SK-N-SH treated with all-trans-retinoic acid at 6 μM for 48 hours (cell line): ENCODE measurements at regions not wholly inside any gene's neighbourhood (a gene's known extent, or its start where the extent isn't known, plus 50 kb on each side); places are given as distances from the start of the nearest gene placed in this dataset.

Source experiments
- ATAC-seq: fragments of 200-7000 bp; cut with Tn5 transposase; 3 replicates; pipeline ENCODE4 v1.9.1; 2020; ENCODE audit warnings: mild to moderate bottlenecking, moderate library complexity
- ARNTL ChIP-seq: fragments of 450-650 bp; formaldehyde crosslinking; IDR thresholded peaks from 2 replicates; pipeline ENCODE4 v1.5.0; 2020; ENCODE audit warnings: low read depth, mild to moderate bottlenecking, moderate library complexity, borderline replicate concordance
- CREB5 ChIP-seq: fragments of 250-450 bp; sonication (Bioruptor Pico); IDR thresholded peaks from 2 replicates; pipeline ENCODE4 v1.5.1; 2020; ENCODE audit warnings: low read depth, mild to moderate bottlenecking, moderate library complexity
- CSDC2 ChIP-seq: fragments of 250-450 bp; sonication (Bioruptor Pico); IDR thresholded peaks from 2 replicates; pipeline ENCODE4 v1.5.0; 2020; ENCODE audit warnings: mild to moderate bottlenecking, moderate library complexity
- CSRNP3 ChIP-seq: fragments of 250-450 bp; sonication (Bioruptor Pico); IDR thresholded peaks from 2 replicates; pipeline ENCODE4 v1.5.1; 2021; ENCODE audit warnings: mild to moderate bottlenecking, moderate library complexity
- ESRRG ChIP-seq: fragments of 250-450 bp; sonication (Bioruptor Pico); IDR thresholded peaks from 2 replicates; pipeline ENCODE4 v1.6.1; 2021; ENCODE audit warnings: mild to moderate bottlenecking
- GLIS3 ChIP-seq: fragments of 250-450 bp; sonication (Bioruptor Pico); IDR thresholded peaks from 2 replicates; pipeline ENCODE4 v1.5.0; 2020; ENCODE audit warnings: mild to moderate bottlenecking, moderate library complexity
- ISL1 ChIP-seq: fragments of 250-450 bp; sonication (Bioruptor Pico); IDR thresholded peaks from 2 replicates; pipeline ENCODE4 v2.1.2; 2022; ENCODE audit warnings: mild to moderate bottlenecking, moderate library complexity
- OSR1 ChIP-seq: fragments of 250-450 bp; sonication (Bioruptor Pico); IDR thresholded peaks from 2 replicates; pipeline ENCODE4 v1.8.0; 2022; ENCODE audit warnings: moderate library complexity, mild to moderate bottlenecking, inconsistent platforms
- POU6F1 ChIP-seq: fragments of 250-450 bp; sonication (Bioruptor Pico); IDR thresholded peaks from 2 replicates; pipeline ENCODE4 v1.8.0; 2021; ENCODE audit warnings: low read depth, mild to moderate bottlenecking, moderate library complexity, borderline replicate concordance
- PPARA ChIP-seq: fragments of 250-450 bp; sonication (Bioruptor Pico); IDR thresholded peaks from 2 replicates; pipeline ENCODE4 v1.5.0; 2020; ENCODE audit warnings: mild to moderate bottlenecking, borderline replicate concordance
- RARB ChIP-seq: fragments of 250-450 bp; sonication (Bioruptor Pico); IDR thresholded peaks from 2 replicates; pipeline ENCODE4 v1.8.0; 2021; ENCODE audit warnings: mild to moderate bottlenecking, moderate library complexity
- SNAI2 ChIP-seq: fragments of 250-450 bp; sonication (Bioruptor Pico); IDR thresholded peaks from 2 replicates; pipeline ENCODE4 v1.5.0; 2020; ENCODE audit warnings: mild to moderate bottlenecking, moderate library complexity
- TCF4 ChIP-seq: fragments of 250-450 bp; sonication (Bioruptor Pico); IDR thresholded peaks from 2 replicates; pipeline ENCODE4 v1.8.0; 2021; ENCODE audit warnings: mild to moderate bottlenecking, moderate library complexity, borderline replicate concordance
- TOX ChIP-seq: fragments of 250-450 bp; sonication (Bioruptor Pico); IDR thresholded peaks from 2 replicates; pipeline ENCODE4 v1.8.0; 2021; ENCODE audit warnings: mild to moderate bottlenecking, moderate library complexity, borderline replicate concordance
- TSHZ2 ChIP-seq: fragments of 250-450 bp; sonication (Bioruptor Pico); IDR thresholded peaks from 2 replicates; pipeline ENCODE4 v1.5.0; 2020; ENCODE audit warnings: mild to moderate bottlenecking, moderate library complexity
- ZC3H10 ChIP-seq: fragments of 250-450 bp; sonication (Bioruptor Pico); IDR thresholded peaks from 2 replicates; pipeline ENCODE4 v1.5.1; 2021; ENCODE audit warnings: mild to moderate bottlenecking, moderate library complexity
- ZFP3 ChIP-seq: fragments of 250-450 bp; sonication (Bioruptor Pico); IDR thresholded peaks from 2 replicates; pipeline ENCODE4 v1.5.0; 2020; ENCODE audit warnings: mild to moderate bottlenecking, moderate library complexity
- ZFP30 ChIP-seq: fragments of 450-650 bp; formaldehyde crosslinking; IDR thresholded peaks from 2 replicates; pipeline ENCODE4 v1.5.0; 2022; ENCODE audit warnings: mild to moderate bottlenecking, moderate library complexity
- ZNF565 ChIP-seq: fragments of 450-650 bp; formaldehyde crosslinking; conservative IDR thresholded peaks from 2 replicates; pipeline ENCODE4 v1.5.0; 2020; ENCODE audit warnings: low read depth, mild to moderate bottlenecking, moderate library complexity
- ZNF8 ChIP-seq: fragments of 450-650 bp; formaldehyde crosslinking; IDR thresholded peaks from 2 replicates; pipeline ENCODE4 v1.5.0; 2020; ENCODE audit warnings: mild to moderate bottlenecking, moderate library complexity
- TF ChIP-seq, protein P1 (sequence below): fragments of 250-450 bp; sonication (Bioruptor Pico); IDR thresholded peaks from 2 replicates; pipeline ENCODE4 v1.8.0; 2020; ENCODE audit warnings: mild to moderate bottlenecking, moderate library complexity, borderline replicate concordance

DNA sequence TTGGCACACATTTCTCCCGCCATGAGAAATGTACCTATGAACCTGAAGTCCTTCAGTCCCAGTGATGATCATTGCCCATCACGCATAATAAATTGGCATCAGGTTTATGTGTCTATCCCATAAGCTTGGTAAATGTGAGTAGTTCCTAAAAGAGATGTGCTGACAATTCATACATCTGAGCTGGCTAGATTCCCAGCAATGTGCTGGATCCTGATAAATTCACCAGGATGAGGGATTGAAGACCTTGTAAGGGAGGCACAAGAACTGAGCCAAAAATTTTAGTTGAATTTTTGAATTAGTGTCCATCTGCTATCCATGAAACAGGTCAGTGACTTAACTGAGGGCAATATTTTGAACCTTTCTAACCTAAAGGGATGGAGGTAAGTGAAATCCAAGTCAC lies 267.9 kb upstream of the CITED2 start (continued):
- TF ChIP-seq POU6F1 (CRISPR knock-in tag) (no peak), ZNF8 (no peak), CSDC2 (CRISPR knock-in tag) (no peak), TSHZ2 (no peak)
- TF ChIP-seq, all 23 proteins: peak for 0

DNA sequence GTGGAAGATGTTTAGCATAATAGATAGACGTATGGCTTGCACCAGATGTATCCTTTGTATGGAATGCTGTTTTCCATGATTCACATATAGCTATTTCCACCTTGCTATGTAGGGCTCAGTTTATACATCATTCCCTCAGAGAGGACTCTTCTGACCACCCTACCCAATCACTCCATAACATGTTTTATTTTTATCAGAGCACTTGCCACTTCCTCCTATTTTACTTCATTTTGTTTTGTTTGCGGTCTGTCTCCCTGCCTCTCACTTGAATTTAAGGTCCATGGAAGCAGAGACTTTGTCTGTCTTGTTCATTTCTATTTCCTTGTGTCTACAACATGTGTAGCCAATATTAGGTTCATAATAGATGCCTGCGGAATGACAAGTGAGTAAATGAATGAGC lies 266.9 kb upstream of the CITED2 start:
- no peak for ATAC-seq
- TF ChIP-seq POU6F1 (CRISPR knock-in tag) (no peak), ESRRG (CRISPR knock-in tag) (no peak)
- TF ChIP-seq, all 23 proteins: peak for 0

DNA sequence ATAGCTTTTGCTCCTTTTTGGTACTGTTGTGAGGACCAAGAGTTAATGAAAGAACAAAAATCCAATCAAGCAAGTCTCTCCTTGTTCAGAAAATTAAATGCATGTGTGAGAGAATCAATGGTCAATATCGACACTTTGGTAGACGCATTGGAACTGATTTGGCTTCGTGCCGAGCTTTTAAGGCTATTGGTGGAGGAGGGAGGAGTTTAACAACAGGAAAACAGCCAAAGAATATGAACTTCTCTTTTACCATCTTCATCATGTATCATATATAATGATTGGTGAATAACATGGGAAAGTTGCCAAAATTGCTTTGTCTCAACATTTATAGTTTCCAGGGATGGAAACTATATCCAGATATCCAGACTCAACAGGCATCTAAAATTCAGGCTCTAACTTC lies 266.5 kb upstream of the CITED2 start:
- no peak for ATAC-seq

More for the DNA sequence above, 266.5 kb upstream of the CITED2 start:
- TF ChIP-seq ESRRG (CRISPR knock-in tag): no peak
- TF ChIP-seq ZNF8: no peak
- no peak for TF ChIP-seq ZFP3 (CRISPR knock-in tag)
- no peak for TF ChIP-seq TOX
- no peak for TF ChIP-seq ARNTL (CRISPR knock-in tag)
- no peak for TF ChIP-seq PPARA
- no peak for TF ChIP-seq CSRNP3 (CRISPR knock-in tag)
- no peak for TF ChIP-seq TCF4 (CRISPR knock-in tag)
- no peak for TF ChIP-seq POU6F1 (CRISPR knock-in tag)
- no peak for TF ChIP-seq ISL1 (CRISPR knock-in tag)
- TF ChIP-seq TSHZ2: no peak
- TF ChIP-seq, protein P1, sequence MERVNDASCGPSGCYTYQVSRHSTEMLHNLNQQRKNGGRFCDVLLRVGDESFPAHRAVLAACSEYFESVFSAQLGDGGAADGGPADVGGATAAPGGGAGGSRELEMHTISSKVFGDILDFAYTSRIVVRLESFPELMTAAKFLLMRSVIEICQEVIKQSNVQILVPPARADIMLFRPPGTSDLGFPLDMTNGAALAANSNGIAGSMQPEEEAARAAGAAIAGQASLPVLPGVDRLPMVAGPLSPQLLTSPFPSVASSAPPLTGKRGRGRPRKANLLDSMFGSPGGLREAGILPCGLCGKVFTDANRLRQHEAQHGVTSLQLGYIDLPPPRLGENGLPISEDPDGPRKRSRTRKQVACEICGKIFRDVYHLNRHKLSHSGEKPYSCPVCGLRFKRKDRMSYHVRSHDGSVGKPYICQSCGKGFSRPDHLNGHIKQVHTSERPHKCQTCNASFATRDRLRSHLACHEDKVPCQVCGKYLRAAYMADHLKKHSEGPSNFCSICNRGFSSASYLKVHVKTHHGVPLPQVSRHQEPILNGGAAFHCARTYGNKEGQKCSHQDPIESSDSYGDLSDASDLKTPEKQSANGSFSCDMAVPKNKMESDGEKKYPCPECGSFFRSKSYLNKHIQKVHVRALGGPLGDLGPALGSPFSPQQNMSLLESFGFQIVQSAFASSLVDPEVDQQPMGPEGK (CRISPR knock-in tag): no peak
- TF ChIP-seq RARB (CRISPR knock-in tag): no peak
- TF ChIP-seq CREB5: no peak
- no peak for TF ChIP-seq OSR1 (CRISPR knock-in tag)
- no peak for TF ChIP-seq ZC3H10 (CRISPR knock-in tag)
- no peak for TF ChIP-seq ZNF565 (CRISPR knock-in tag)
- no peak for TF ChIP-seq SNAI2 (CRISPR knock-in tag)
- TF ChIP-seq GLIS3: no peak
- no peak for TF ChIP-seq ZFP30
